GM12878 (cell line): ENCODE measurements at regions not wholly inside any gene's neighbourhood (a gene's known extent, or its start where the extent isn't known, plus 50 kb on each side); places are given as distances from the start of the nearest gene placed in this dataset.

ENCODE experiments used
- ATAC-seq: fragments of 200-7000 bp; cut with Tn5 transposase; 3 replicates; pipeline ENCODE4 v1.9.1; 2020; ENCODE audit warnings: mild to moderate bottlenecking, moderate library complexity
- BruUV-seq: library from RNA; stranded (reverse); fragments of 400-500 nt; replicated peaks from 2 replicates; lab custom pipeline; 2021; lab: Mats Ljungman, UMichigan
- CTCF ChIA-PET: fragments of 300-600 bp; sonication (Branson Sonifier 250); formaldehyde crosslinking; extraction: SDS; loops from one replicate; lab custom pipeline; 2021; ENCODE audit warnings: inconsistent platforms; lab: Yijun Ruan, JAX
- POLR2A ChIA-PET: fragments of 350-600 bp; formaldehyde crosslinking; extraction: SDS; loops from one replicate; lab custom pipeline; 2021; ENCODE audit warnings: inconsistent platforms; lab: Charles Lee
- RAD21 ChIA-PET: fragments of 300-600 bp; sonication (Branson Sonifier 250); formaldehyde crosslinking; loops from one replicate; lab custom pipeline; 2023; ENCODE audit warnings: antibody characterized with exemption; ENCODE audit not compliant: unreplicated experiment; lab: Charles Lee
- SMC1A ChIA-PET: fragments of 300-600 bp; sonication (Branson Sonifier 250); formaldehyde crosslinking; loops from one replicate; lab custom pipeline; 2023; ENCODE audit not compliant: unreplicated experiment, uncharacterized antibody; lab: Charles Lee
- DNase-seq: peaks from one replicate; pipeline ENCODE4 v3.0.0-alpha.2; 2011; ENCODE audit warnings: low read depth, low spot score
- FAIRE-seq: peaks from 3 replicates; lab custom pipeline; 2011; peaks lifted over from hg19 to GRCh38; lab: Jason Lieb, UNC
- H2AFZ ChIP-seq: 2 replicates; pipeline ENCODE4 v1.6.0; 2011; ENCODE audit warnings: low read depth, low read length, control low read depth; ENCODE audit not compliant: control insufficient read depth
- H3K27ac ChIP-seq: 2 replicates; pipeline ENCODE4 v1.5.1; 2011; ENCODE audit warnings: control low read depth; ENCODE audit not compliant: control insufficient read depth, insufficient read depth
- H3K27me3 ChIP-seq, 2 experiments: replicated peaks in 1 of 2; 2 replicates each; pipeline versions ENCODE4 v1.6.0 to v1.6.1; 2011; ENCODE audit warnings: low read length in 1 of 2; ENCODE audit not compliant: control insufficient read depth in 2 of 2, insufficient read depth in 2 of 2
- H3K36me3 ChIP-seq, 2 experiments: 2 replicates each; pipeline ENCODE4 v1.5.1; 2011; ENCODE audit warnings: low read length in 1 of 2; ENCODE audit not compliant: control insufficient read depth in 2 of 2, insufficient read depth in 2 of 2
- H3K4me1 ChIP-seq: 2 replicates; pipeline ENCODE4 v1.6.1; 2011; ENCODE audit warnings: mild to moderate bottlenecking, low read length, moderate library complexity, mixed read lengths; ENCODE audit not compliant: control insufficient read depth, insufficient read depth
- H3K4me2 ChIP-seq: 2 replicates; pipeline ENCODE4 v1.6.0; 2011; ENCODE audit warnings: control low read depth; ENCODE audit not compliant: control insufficient read depth, insufficient read depth
- H3K4me3 ChIP-seq: fragments of 200-600 bp; sonication (generic); 2 replicates; pipeline ENCODE4 v1.5.1; 2016
- H3K79me2 ChIP-seq: 2 replicates; pipeline ENCODE4 v1.6.0; 2011; ENCODE audit warnings: low read length; ENCODE audit not compliant: control insufficient read depth, insufficient read depth
- H3K9ac ChIP-seq: 2 replicates; pipeline ENCODE4 v1.8.0; 2011; ENCODE audit warnings: low read length, control low read depth, mixed read lengths; ENCODE audit not compliant: control insufficient read depth, insufficient read depth
- H3K9me3 ChIP-seq: replicated peaks from 3 replicates; pipeline ENCODE4 v1.5.1; 2011; ENCODE audit warnings: mild to moderate bottlenecking, low read length; ENCODE audit not compliant: control insufficient read depth, insufficient read depth
- H4K20me1 ChIP-seq: 2 replicates; pipeline ENCODE4 v1.6.0; 2011; ENCODE audit not compliant: control insufficient read depth, insufficient read depth
- RBBP5 ChIP-seq: fragments of 200-600 bp; sonication (generic); conservative IDR thresholded peaks from 2 replicates; pipeline ENCODE4 v1.6.1; 2016
- SMC3 ChIP-seq: IDR thresholded peaks from 2 replicates; pipeline ENCODE4 v1.6.1; 2011; ENCODE audit warnings: low read length, improper control_type of control experiment, borderline replicate concordance
- SPI1 ChIP-seq: IDR thresholded peaks from 2 replicates; pipeline ENCODE4 v1.6.1; 2011; ENCODE audit warnings: low read depth, mild to moderate bottlenecking, low read length, moderate library complexity, borderline replicate concordance; ENCODE audit not compliant: insufficient read depth
- WGBS: methylation state at CpG from one replicate; pipeline ENCODE4 v1.1.6; 2016; ENCODE audit warnings: low lambda C conversion rate; ENCODE audit not compliant: insufficient replicate concordance, insufficient coverage; ENCODE audit errors: missing lambda C conversion rate; 5-methylcytosine and 5-hydroxymethylcytosine counted together
- in situ Hi-C: fragments of 300-500 bp; cut with MboI; formaldehyde crosslinking; loops from 9 replicates; pipeline ENCODE4 v1.14.3; 2018; ENCODE audit warnings: mixed read lengths
- intact Hi-C: fragments of 100-400 bp; cut with micrococcal nuclease; formaldehyde crosslinking; loops from one replicate; pipeline ENCODE4 v1.14.2; 2022; ENCODE audit not compliant: unreplicated experiment
- TF ChIP-seq, protein P1 (sequence below): fragments of 450-650 bp; IDR thresholded peaks from 2 replicates; pipeline ENCODE4 v1.6.1; 2017; ENCODE audit warnings: antibody characterized with exemption, mild to moderate bottlenecking, moderate library complexity
- TF ChIP-seq, protein P2 (sequence below): IDR thresholded peaks from 2 replicates; pipeline ENCODE4 v1.6.1; 2012; ENCODE audit warnings: low read depth, low read length, improper control_type of control experiment

DNA sequence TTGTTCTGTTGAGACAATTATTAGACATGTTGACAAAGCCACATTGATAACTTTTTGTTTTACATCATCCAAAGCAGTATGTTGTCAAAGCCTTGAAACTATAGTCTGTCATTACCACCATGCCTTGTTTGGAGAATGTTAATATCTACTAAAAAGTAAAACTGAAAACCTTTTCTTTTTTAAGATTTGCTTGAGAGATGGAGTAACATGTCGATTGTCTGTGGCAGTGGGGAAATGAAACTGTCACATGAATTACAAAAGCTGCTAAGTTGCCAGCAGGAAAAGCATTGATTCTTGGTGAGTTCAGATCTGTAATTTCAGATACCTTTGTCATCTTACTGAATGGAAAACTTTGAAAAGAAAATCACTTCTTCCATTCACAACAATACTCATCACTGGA lies 69.1 kb downstream of the TFPI2 start:
- 0% methylated on average over 1 of the region's 1 CpG for WGBS
- RAD21 ChIA-PET = no interaction called here
- H3K27me3 ChIP-seq = no peaks in the 10 kb centered on the region
- H3K4me2 ChIP-seq = no peak overlapping the region
- TF ChIP-seq RBBP5 (no peak), SMC3 (no peak), SPI1 (peak; percentile 26; the same call in 1 of the 2 replicates)
- TF ChIP-seq, protein P1, sequence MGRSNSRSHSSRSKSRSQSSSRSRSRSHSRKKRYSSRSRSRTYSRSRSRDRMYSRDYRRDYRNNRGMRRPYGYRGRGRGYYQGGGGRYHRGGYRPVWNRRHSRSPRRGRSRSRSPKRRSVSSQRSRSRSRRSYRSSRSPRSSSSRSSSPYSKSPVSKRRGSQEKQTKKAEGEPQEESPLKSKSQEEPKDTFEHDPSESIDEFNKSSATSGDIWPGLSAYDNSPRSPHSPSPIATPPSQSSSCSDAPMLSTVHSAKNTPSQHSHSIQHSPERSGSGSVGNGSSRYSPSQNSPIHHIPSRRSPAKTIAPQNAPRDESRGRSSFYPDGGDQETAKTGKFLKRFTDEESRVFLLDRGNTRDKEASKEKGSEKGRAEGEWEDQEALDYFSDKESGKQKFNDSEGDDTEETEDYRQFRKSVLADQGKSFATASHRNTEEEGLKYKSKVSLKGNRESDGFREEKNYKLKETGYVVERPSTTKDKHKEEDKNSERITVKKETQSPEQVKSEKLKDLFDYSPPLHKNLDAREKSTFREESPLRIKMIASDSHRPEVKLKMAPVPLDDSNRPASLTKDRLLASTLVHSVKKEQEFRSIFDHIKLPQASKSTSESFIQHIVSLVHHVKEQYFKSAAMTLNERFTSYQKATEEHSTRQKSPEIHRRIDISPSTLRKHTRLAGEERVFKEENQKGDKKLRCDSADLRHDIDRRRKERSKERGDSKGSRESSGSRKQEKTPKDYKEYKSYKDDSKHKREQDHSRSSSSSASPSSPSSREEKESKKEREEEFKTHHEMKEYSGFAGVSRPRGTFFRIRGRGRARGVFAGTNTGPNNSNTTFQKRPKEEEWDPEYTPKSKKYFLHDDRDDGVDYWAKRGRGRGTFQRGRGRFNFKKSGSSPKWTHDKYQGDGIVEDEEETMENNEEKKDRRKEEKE = no peak
- TF ChIP-seq, protein P2, sequence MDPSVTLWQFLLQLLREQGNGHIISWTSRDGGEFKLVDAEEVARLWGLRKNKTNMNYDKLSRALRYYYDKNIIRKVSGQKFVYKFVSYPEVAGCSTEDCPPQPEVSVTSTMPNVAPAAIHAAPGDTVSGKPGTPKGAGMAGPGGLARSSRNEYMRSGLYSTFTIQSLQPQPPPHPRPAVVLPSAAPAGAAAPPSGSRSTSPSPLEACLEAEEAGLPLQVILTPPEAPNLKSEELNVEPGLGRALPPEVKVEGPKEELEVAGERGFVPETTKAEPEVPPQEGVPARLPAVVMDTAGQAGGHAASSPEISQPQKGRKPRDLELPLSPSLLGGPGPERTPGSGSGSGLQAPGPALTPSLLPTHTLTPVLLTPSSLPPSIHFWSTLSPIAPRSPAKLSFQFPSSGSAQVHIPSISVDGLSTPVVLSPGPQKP = no peak
- H3K36me3 ChIP-seq = no peaks in the 10 kb centered on the region
- CTCF ChIA-PET = no interaction called here
- in situ Hi-C loops = no loop called here
- no TSS peak for BruUV-seq
- SMC1A ChIA-PET = no interaction called here
- no peak for DNase-seq
- no peaks in the 10 kb centered on the region for H3K4me1 ChIP-seq
- no peaks in the 10 kb centered on the region for H4K20me1 ChIP-seq
- POLR2A ChIA-PET = no interaction called here
- H2AFZ ChIP-seq = no peak overlapping the region
- no peak overlapping the region for H3K9ac ChIP-seq
- no peak for FAIRE-seq
- ATAC-seq = peak; percentile 42; the same call in 2 of the 3 replicates
- H3K9me3 ChIP-seq = no peaks in the 10 kb centered on the region
- H3K79me2 ChIP-seq = no peaks in the 10 kb centered on the region
- intact Hi-C loops = loop anchor here (5.0 kb wide), 1 partner anchor 266 kb away; no protein-coding TSS in a partner anchor
- H3K4me3 ChIP-seq = no peak overlapping the region
- H3K27ac ChIP-seq = no peak overlapping the region
